CD14-positive monocyte (primary cell): ENCODE measurements at regions not wholly inside any gene's neighbourhood (a gene's known extent, or its start where the extent isn't known, plus 50 kb on each side); places are given as distances from the start of the nearest gene placed in this dataset.
"Not testable (repeated sequence)": the region's sequence is repeated elsewhere in the genome, so short reads cannot be mapped to it uniquely, and the experiment has no call there.

Experiments used
- DNase-seq, 3 donors: peaks; one replicate each; pipeline ENCODE4 v3.0.0-alpha.2; 2011 to 2022
- H2AFZ ChIP-seq: 2 replicates; pipeline ENCODE4 v1.6.0; 2012; ENCODE audit warnings: mild to moderate bottlenecking, low read depth, low read length, inconsistent platforms; ENCODE audit not compliant: insufficient read depth, poor library complexity, severe bottlenecking
- H3K27ac ChIP-seq, 2 donors: 1 replicate in 1 of 2; 2 replicates in 1 of 2; pipeline ENCODE4 v1.5.1; 2012 to 2013; ENCODE audit warnings: low read length in 2 of 2, control low read depth in 1 of 2, inconsistent platforms in 1 of 2, low read depth in 1 of 2, mild to moderate bottlenecking in 1 of 2
- H3K27me3 ChIP-seq, 2 donors: one replicate each; pipeline versions ENCODE4 v1.6.0 to v1.6.1; 2011 to 2013; ENCODE audit warnings: low read length in 2 of 2; ENCODE audit not compliant: control insufficient read depth in 2 of 2, insufficient read depth in 2 of 2
- H3K36me3 ChIP-seq, 2 donors: replicated peaks in 1 of 2; 1 replicate in 1 of 2; 2 replicates in 1 of 2; pipeline versions ENCODE4 v1.5.1 to v1.6.1; 2012 to 2013; ENCODE audit warnings: low read length in 2 of 2, control low read depth in 1 of 2, inconsistent platforms in 1 of 2, mild to moderate bottlenecking in 1 of 2; ENCODE audit not compliant: insufficient read depth in 2 of 2, control insufficient read depth in 1 of 2
- H3K4me1 ChIP-seq, 2 donors: 1 replicate in 1 of 2; 2 replicates in 1 of 2; pipeline versions ENCODE4 v1.5.1 to v1.6.1; 2012 to 2013; ENCODE audit warnings: low read length in 2 of 2, control low read depth in 1 of 2, inconsistent platforms in 1 of 2, mild to moderate bottlenecking in 1 of 2, moderate library complexity in 1 of 2; ENCODE audit not compliant: insufficient read depth in 2 of 2, control insufficient read depth in 1 of 2
- H3K4me2 ChIP-seq: replicated peaks from 2 replicates; pipeline ENCODE3; 2012; ENCODE audit warnings: low read length, moderate library complexity, mild to moderate bottlenecking; ENCODE audit not compliant: poor library complexity, severe bottlenecking; ENCODE audit errors: extremely low read depth
- H3K4me3 ChIP-seq, 3 experiments: fragments of 200-600 bp in 1 of 3; sonication (generic) in 1 of 3; replicated peaks in 1 of 3; 1 replicate in 2 of 3; 2 replicates in 1 of 3; pipeline ENCODE4 v1.5.1; 2011 to 2013; ENCODE audit warnings: low read length in 3 of 3, mild to moderate bottlenecking in 3 of 3, control low read depth in 2 of 3, low read depth in 2 of 3, inconsistent platforms in 1 of 3, moderate library complexity in 1 of 3
- H3K79me2 ChIP-seq: 2 replicates; pipeline ENCODE4 v1.6.0; 2012; ENCODE audit warnings: mild to moderate bottlenecking, control low read depth, inconsistent platforms, low read length, moderate library complexity; ENCODE audit not compliant: insufficient read depth
- H3K9ac ChIP-seq: 2 replicates; pipeline ENCODE4 v1.6.0; 2017; ENCODE audit warnings: low read length, mild to moderate bottlenecking; ENCODE audit not compliant: insufficient read depth, poor library complexity, severe bottlenecking
- H3K9me3 ChIP-seq, 2 donors: replicated peaks in 1 of 2; 1 replicate in 1 of 2; 2 replicates in 1 of 2; pipeline versions ENCODE4 v1.5.1 to v1.6.1; 2012 to 2013; ENCODE audit warnings: low read length in 2 of 2, control low read depth in 1 of 2; ENCODE audit not compliant: control insufficient read depth in 1 of 2, insufficient read depth in 1 of 2
- H4K20me1 ChIP-seq: 2 replicates; pipeline ENCODE4 v1.6.0; 2012; ENCODE audit warnings: mild to moderate bottlenecking, low read length, control low read depth, moderate library complexity; ENCODE audit not compliant: insufficient read depth
- H3K27ac Mint-ChIP-seq, 7 donors: one replicate each; pipeline ENCODE4 v1.8.0; 2020; ENCODE audit warnings: mild to moderate bottlenecking in 7 of 7, mixed read lengths in 7 of 7, moderate library complexity in 6 of 7, inconsistent platforms in 2 of 7
- H3K27me3 Mint-ChIP-seq, 3 donors: one replicate each; pipeline ENCODE4 v1.8.0; 2021 to 2022; ENCODE audit warnings: low read depth in 3 of 3, mild to moderate bottlenecking in 3 of 3, mixed read lengths in 3 of 3, moderate library complexity in 3 of 3, inconsistent platforms in 1 of 3
- H3K36me3 Mint-ChIP-seq, 2 donors: one replicate each; pipeline ENCODE4 v1.8.0; 2020; ENCODE audit warnings: mixed read lengths in 2 of 2, inconsistent platforms in 1 of 2, mild to moderate bottlenecking in 1 of 2
- H3K4me1 Mint-ChIP-seq: one replicate; pipeline ENCODE4 v1.8.0; 2020; ENCODE audit warnings: mild to moderate bottlenecking, mixed read lengths
- H3K4me3 Mint-ChIP-seq, 2 donors: one replicate each; pipeline ENCODE4 v1.8.0; 2020; ENCODE audit warnings: mild to moderate bottlenecking in 2 of 2, mixed read lengths in 2 of 2, moderate library complexity in 1 of 2
- H3K9me3 Mint-ChIP-seq, 7 donors: one replicate each; pipeline ENCODE4 v1.8.0; 2020 to 2022; ENCODE audit warnings: mixed read lengths in 7 of 7, mild to moderate bottlenecking in 6 of 7, moderate library complexity in 6 of 7, inconsistent platforms in 2 of 7
- WGBS: methylation state at CpG from one replicate; pipeline ENCODE4 v1.1.5; 2013; ENCODE audit warnings: missing lambda C conversion rate; ENCODE audit not compliant: insufficient coverage; 5-methylcytosine and 5-hydroxymethylcytosine counted together
- intact Hi-C, 2 donors: fragments of 100-400 bp; cut with micrococcal nuclease; formaldehyde crosslinking; loops; one replicate each; pipeline versions ENCODE4 v1.15.0 to v1.15.1; 2023
- TF ChIP-seq, protein P1 (sequence below): fragments of 200-600 bp; IDR thresholded peaks from one replicate; pipeline ENCODE4 v1.8.0; 2022; ENCODE audit warnings: antibody characterized with exemption, mild to moderate bottlenecking

DNA sequence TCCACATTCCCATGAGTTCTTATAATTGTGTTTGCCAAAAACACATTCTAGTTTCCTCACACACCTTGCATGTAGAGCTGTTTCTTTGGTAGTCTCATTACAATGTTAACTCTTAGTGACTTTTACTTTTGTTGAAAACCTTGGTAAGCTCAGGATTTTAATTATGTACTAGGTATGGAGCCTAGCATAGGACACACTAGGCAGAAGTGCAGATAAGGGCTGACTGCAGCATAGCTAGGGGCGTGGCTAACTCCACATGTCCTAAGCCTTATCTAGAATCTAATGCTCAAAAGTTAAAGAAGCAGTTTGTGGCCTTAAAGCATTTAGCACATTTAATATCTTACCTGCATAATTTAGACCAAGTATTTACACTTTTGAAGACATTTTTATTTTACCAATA lies 153.7 kb upstream of the FBXO11 start:
- Mint-ChIP-seq H3K4me1 (no peaks in the 10 kb centered on the region), H3K27ac (no peak overlapping the region), H3K9me3 (peaks cover 2 to 26% (median 11%) of the 10 kb centered on the region in 7 donors), H3K36me3 (no peaks in the 10 kb centered on the region), H3K27me3 (peaks cover 0 to 6% (median 4%) of the 10 kb centered on the region in 3 donors), H3K4me3 (no peak overlapping the region)
- Histone ChIP-seq H3K79me2 (no peaks in the 10 kb centered on the region), H3K4me1 (no peaks in the 10 kb centered on the region), H3K36me3 (no peaks in the 10 kb centered on the region), H3K27ac (no peak overlapping the region), H3K4me2 (no peak overlapping the region), H3K4me3 (no peak overlapping the region), H3K9me3 (no peaks in the 10 kb centered on the region), H3K27me3 (peaks cover 0 to 3% of the 10 kb centered on the region in 2 donors), H3K9ac (no peak overlapping the region), H4K20me1 (no peaks in the 10 kb centered on the region), H2AFZ (no peak overlapping the region)
- TF ChIP-seq, protein P1, sequence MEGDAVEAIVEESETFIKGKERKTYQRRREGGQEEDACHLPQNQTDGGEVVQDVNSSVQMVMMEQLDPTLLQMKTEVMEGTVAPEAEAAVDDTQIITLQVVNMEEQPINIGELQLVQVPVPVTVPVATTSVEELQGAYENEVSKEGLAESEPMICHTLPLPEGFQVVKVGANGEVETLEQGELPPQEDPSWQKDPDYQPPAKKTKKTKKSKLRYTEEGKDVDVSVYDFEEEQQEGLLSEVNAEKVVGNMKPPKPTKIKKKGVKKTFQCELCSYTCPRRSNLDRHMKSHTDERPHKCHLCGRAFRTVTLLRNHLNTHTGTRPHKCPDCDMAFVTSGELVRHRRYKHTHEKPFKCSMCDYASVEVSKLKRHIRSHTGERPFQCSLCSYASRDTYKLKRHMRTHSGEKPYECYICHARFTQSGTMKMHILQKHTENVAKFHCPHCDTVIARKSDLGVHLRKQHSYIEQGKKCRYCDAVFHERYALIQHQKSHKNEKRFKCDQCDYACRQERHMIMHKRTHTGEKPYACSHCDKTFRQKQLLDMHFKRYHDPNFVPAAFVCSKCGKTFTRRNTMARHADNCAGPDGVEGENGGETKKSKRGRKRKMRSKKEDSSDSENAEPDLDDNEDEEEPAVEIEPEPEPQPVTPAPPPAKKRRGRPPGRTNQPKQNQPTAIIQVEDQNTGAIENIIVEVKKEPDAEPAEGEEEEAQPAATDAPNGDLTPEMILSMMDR = no peak
- no peak for DNase-seq
- intact Hi-C loops = no loop called here
- WGBS = 100% methylated on average over 1 of the region's 1 CpG

DNA sequence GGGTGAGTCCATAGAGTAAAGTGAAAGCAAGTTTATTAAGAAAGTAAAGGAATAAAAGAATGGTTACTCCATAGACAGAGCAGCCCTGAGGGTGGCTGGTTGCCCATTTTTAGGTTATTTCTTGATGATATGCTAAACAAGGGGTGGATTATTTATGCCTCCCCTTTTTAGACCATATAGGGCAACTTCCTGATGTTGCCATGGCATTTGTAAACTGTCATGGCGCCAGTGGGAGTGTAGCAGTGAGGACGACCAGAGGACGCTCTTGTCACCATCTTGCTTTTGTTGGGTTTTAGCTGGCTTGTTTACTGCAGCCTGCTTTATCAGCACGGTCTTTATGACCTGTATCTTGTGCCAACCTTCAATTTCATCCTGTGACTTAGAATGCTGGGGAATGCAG lies 155.4 kb upstream of the FBXO11 start:
- H3K79me2 ChIP-seq, H3K9ac ChIP-seq, H3K27ac Mint-ChIP-seq, H3K4me3 Mint-ChIP-seq, H3K4me2 ChIP-seq, H3K9me3 ChIP-seq, H3K27ac ChIP-seq, H3K27me3 ChIP-seq, H3K4me1 Mint-ChIP-seq, H3K4me1 ChIP-seq, H3K36me3 ChIP-seq, H2AFZ ChIP-seq, intact Hi-C loops, H3K36me3 Mint-ChIP-seq, DNase-seq, H3K4me3 ChIP-seq, H4K20me1 ChIP-seq: not testable (repeated sequence)
- peaks cover 2 to 28% (median 8%) of the 10 kb centered on the region in 7 donors for H3K9me3 Mint-ChIP-seq
- peaks cover 0 to 10% (median 2%) of the 10 kb centered on the region in 3 donors for H3K27me3 Mint-ChIP-seq
- WGBS = no CpG with 5 or more reads among the region's 4 CpGs
